Left ventricle myocardium inferior (tissue), 1 donor: ENCODE measurements at regions not wholly inside any gene's neighbourhood (a gene's known extent, or its start where the extent isn't known, plus 50 kb on each side); places are given as distances from the start of the nearest gene placed in this dataset.

Experiments
- DNase-seq: peaks from one replicate; pipeline ENCODE4 v3.0.0-alpha.2; 2020
- H3K27ac ChIP-seq: fragments of 200-600 bp; replicated peaks from 2 replicates; pipeline ENCODE4 v1.8.0; 2021
- H3K27me3 ChIP-seq: fragments of 200-600 bp; 2 replicates; pipeline ENCODE4 v1.8.0; 2021; ENCODE audit warnings: low read depth
- H3K36me3 ChIP-seq: fragments of 200-600 bp; 2 replicates; pipeline ENCODE4 v1.8.0; 2021
- H3K4me1 ChIP-seq: fragments of 200-600 bp; 2 replicates; pipeline ENCODE4 v1.8.0; 2021
- H3K4me3 ChIP-seq: fragments of 200-600 bp; 2 replicates; pipeline ENCODE4 v1.8.0; 2021; ENCODE audit warnings: mild to moderate bottlenecking, moderate library complexity
- H3K9me3 ChIP-seq: fragments of 200-600 bp; replicated peaks from 2 replicates; pipeline ENCODE4 v1.8.0; 2021
- CTCF ChIP-seq: fragments of 200-600 bp; IDR thresholded peaks from 2 replicates; pipeline ENCODE4 v1.8.0; 2021; ENCODE audit warnings: antibody characterized with exemption, mild to moderate bottlenecking, borderline replicate concordance
- intact Hi-C: fragments of 100-400 bp; cut with micrococcal nuclease; formaldehyde crosslinking; loops from one replicate; pipeline ENCODE4 v1.11.0; 2022
- donor health status: DM: no; HTN: yes; CAD: no; lungs with severe emphysema.

- intact Hi-C loops = no loop called here
- H3K27me3 ChIP-seq = peaks cover 56% of the 10 kb centered on the region
- H3K36me3 ChIP-seq = no peaks in the 10 kb centered on the region
- H3K4me3 ChIP-seq = no peak overlapping the region
- H3K4me1 ChIP-seq = no peaks in the 10 kb centered on the region
- no peak overlapping the region for H3K27ac ChIP-seq
- DNase-seq = no peak
- H3K9me3 ChIP-seq = no peaks in the 10 kb centered on the region
- no peak for TF ChIP-seq CTCF
Observed at GRCh38 chr3:127404221-127405009, 116.6 kb upstream of the PRR20G start.

- Histone ChIP-seq H3K27me3 (peaks cover 54% of the 10 kb centered on the region), H3K4me3 (no peak overlapping the region), H3K9me3 (no peaks in the 10 kb centered on the region), H3K36me3 (no peaks in the 10 kb centered on the region), H3K27ac (no peak overlapping the region), H3K4me1 (no peaks in the 10 kb centered on the region)
- no peak for TF ChIP-seq CTCF
- intact Hi-C loops = no loop called here
- DNase-seq = no peak
Observed at GRCh38 chr3:127403795-127404194, 115.9 kb upstream of the PRR20G start.

DNA sequence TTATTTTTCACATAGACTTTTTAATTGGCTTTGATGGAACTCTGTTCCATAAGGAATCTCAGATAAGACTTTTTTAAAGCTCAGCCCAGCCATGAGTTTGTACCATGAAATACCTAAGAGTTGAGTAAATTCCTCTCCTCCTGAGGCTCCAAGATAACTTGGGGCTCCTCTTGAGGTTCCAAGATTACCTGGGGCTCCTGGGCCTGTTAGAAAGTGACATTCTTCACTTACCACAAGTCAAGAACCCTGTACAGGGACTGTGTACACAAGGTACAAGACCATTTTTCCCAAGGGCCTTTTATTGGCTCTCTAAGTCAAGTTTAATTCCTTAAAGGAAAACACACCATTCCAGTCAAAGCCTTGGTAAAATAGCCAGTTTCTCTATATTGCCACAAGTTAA, 111.3 kb upstream of the PRR20G start:
- no peak overlapping the region for H3K27ac ChIP-seq
- TF ChIP-seq CTCF = no peak
- intact Hi-C loops = no loop called here

GRCh38 chr3:127396473-127396872, 108.6 kb upstream of the PRR20G start:
- no peaks in the 10 kb centered on the region for H3K36me3 ChIP-seq
- no peak overlapping the region for H3K27ac ChIP-seq
- no peaks in the 10 kb centered on the region for H3K9me3 ChIP-seq
- TF ChIP-seq CTCF = no peak
- no peak for DNase-seq
- no peaks in the 10 kb centered on the region for H3K4me1 ChIP-seq
- H3K27me3 ChIP-seq = peaks cover 78% of the 10 kb centered on the region
- H3K4me3 ChIP-seq = no peak overlapping the region
- intact Hi-C loops = no loop called here

More for the DNA sequence above, 111.3 kb upstream of the PRR20G start:
- H3K27me3 ChIP-seq = peaks cover 61% of the 10 kb centered on the region
- no peaks in the 10 kb centered on the region for H3K36me3 ChIP-seq
- H3K4me1 ChIP-seq = no peaks in the 10 kb centered on the region
- H3K4me3 ChIP-seq = no peak overlapping the region
- DNase-seq = no peak
- H3K9me3 ChIP-seq = no peaks in the 10 kb centered on the region

DNA sequence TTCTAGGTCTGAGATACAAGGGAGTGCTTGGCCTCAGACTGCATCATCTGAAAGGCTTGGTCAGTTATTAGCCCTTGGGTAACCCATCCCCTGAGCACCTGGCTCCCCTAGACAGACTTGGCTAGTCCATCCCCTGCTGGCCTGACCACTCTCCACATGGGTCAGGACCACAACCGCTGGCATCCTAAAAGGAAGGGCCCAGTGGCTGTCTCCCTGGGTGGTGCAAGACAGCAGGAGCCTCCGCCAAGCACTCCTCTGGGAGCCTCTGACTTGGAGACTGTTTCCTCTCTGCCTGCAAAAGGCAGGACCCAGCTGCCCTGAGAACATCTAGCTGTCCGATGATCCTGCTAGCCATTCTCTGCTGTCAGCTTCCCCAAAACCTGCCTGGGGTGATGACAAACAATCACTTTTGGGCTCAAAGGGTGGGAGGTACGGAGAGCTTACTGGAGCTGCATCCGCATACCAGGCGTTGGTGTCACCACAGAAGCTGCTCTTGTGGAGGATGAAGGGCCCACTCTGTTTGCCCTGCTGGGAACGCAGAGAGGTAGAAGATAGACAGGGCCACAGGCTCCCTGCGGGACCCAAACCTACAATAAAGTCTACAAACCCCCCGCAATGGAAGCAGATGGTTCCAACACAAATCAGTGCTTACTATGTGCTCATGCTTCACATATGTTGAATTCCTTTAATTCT, 108.0 kb upstream of the PRR20G start:
- no peaks in the 10 kb centered on the region for H3K36me3 ChIP-seq
- H3K4me3 ChIP-seq = no peak overlapping the region
- DNase-seq = peak; percentile 1
- no peak for TF ChIP-seq CTCF
- H3K27me3 ChIP-seq = peaks cover 85% of the 10 kb centered on the region
- H3K4me1 ChIP-seq = no peaks in the 10 kb centered on the region
- H3K9me3 ChIP-seq = no peaks in the 10 kb centered on the region
- H3K27ac ChIP-seq = no peak overlapping the region
- intact Hi-C loops = no loop called here
